ENCODE measurements at regions not wholly inside any gene's neighbourhood (a gene's known extent, or its start where the extent isn't known, plus 50 kb on each side); places are given as distances from the start of the nearest gene placed in this dataset.

- Histone ChIP-seq H3K4me1 (ENCODE audit: control insufficient read depth in 1 of 2, insufficient read depth in 2 of 2, low read length in 2 of 2) (peaks cover 0 to 4% of the 10 kb centered on the region in 2 donors), H3K4me3 (ENCODE audit: low read depth in 1 of 2, low read length in 2 of 2) (no peak overlapping the region), H3K27me3 (ENCODE audit: low read depth, low read length) (no peaks in the 10 kb centered on the region), H3K27ac (ENCODE audit: low read length) (no peak overlapping the region), H3K36me3 (ENCODE audit: control insufficient read depth in 1 of 2, insufficient read depth in 2 of 2, low read length in 2 of 2) (no peaks in the 10 kb centered on the region), H3K9me3 (ENCODE audit: control insufficient read depth in 1 of 2, low read length in 2 of 2) (no peaks in the 10 kb centered on the region)
Observed at GRCh38 chr15:31442226-31442625, 115.6 kb downstream of the KLF13 start.

GRCh38 chr15:31442699-31443111 is 116.1 kb downstream of the KLF13 start:
- no peak overlapping the region for H3K27ac ChIP-seq (ENCODE audit: low read length)
- no peaks in the 10 kb centered on the region for H3K36me3 ChIP-seq (ENCODE audit: control insufficient read depth in 1 of 2, insufficient read depth in 2 of 2, low read length in 2 of 2)
- peaks cover 0 to 4% of the 10 kb centered on the region in 2 donors for H3K4me1 ChIP-seq (ENCODE audit: control insufficient read depth in 1 of 2, insufficient read depth in 2 of 2, low read length in 2 of 2)
- H3K27me3 ChIP-seq (ENCODE audit: low read depth, low read length): no peaks in the 10 kb centered on the region
- H3K4me3 ChIP-seq (ENCODE audit: low read depth in 1 of 2, low read length in 2 of 2): no peak overlapping the region
- H3K9me3 ChIP-seq (ENCODE audit: control insufficient read depth in 1 of 2, low read length in 2 of 2): no peaks in the 10 kb centered on the region

GRCh38 chr15:31444844-31445243 is 118.2 kb downstream of the KLF13 start:
- Histone ChIP-seq H3K4me1 (ENCODE audit: control insufficient read depth in 1 of 2, insufficient read depth in 2 of 2, low read length in 2 of 2) (peaks cover 0 to 4% of the 10 kb centered on the region in 2 donors), H3K4me3 (ENCODE audit: low read depth in 1 of 2, low read length in 2 of 2) (no peak overlapping the region), H3K9me3 (ENCODE audit: control insufficient read depth in 1 of 2, low read length in 2 of 2) (no peaks in the 10 kb centered on the region), H3K27ac (ENCODE audit: low read length) (no peak overlapping the region), H3K36me3 (ENCODE audit: control insufficient read depth in 1 of 2, insufficient read depth in 2 of 2, low read length in 2 of 2) (no peaks in the 10 kb centered on the region), H3K27me3 (ENCODE audit: low read depth, low read length) (no peaks in the 10 kb centered on the region)

GRCh38 chr15:31446546-31446945 is 119.9 kb downstream of the KLF13 start:
- Histone ChIP-seq H3K27ac (ENCODE audit: low read length) (no peak overlapping the region), H3K9me3 (ENCODE audit: control insufficient read depth in 1 of 2, low read length in 2 of 2) (peaks cover 0 to 5% of the 10 kb centered on the region in 2 donors), H3K4me3 (ENCODE audit: low read depth in 1 of 2, low read length in 2 of 2) (no peak overlapping the region), H3K4me1 (ENCODE audit: control insufficient read depth in 1 of 2, insufficient read depth in 2 of 2, low read length in 2 of 2) (no peaks in the 10 kb centered on the region), H3K27me3 (ENCODE audit: low read depth, low read length) (no peaks in the 10 kb centered on the region), H3K36me3 (ENCODE audit: control insufficient read depth in 1 of 2, insufficient read depth in 2 of 2, low read length in 2 of 2) (no peaks in the 10 kb centered on the region)

- Histone ChIP-seq H3K27ac (ENCODE audit: low read length) (no peak overlapping the region), H3K9me3 (ENCODE audit: control insufficient read depth in 1 of 2, low read length in 2 of 2) (peaks cover 0 to 5% of the 10 kb centered on the region in 2 donors), H3K36me3 (ENCODE audit: control insufficient read depth in 1 of 2, insufficient read depth in 2 of 2, low read length in 2 of 2) (no peaks in the 10 kb centered on the region), H3K4me1 (ENCODE audit: control insufficient read depth in 1 of 2, insufficient read depth in 2 of 2, low read length in 2 of 2) (no peaks in the 10 kb centered on the region), H3K4me3 (ENCODE audit: low read depth in 1 of 2, low read length in 2 of 2) (no peak overlapping the region), H3K27me3 (ENCODE audit: low read depth, low read length) (no peaks in the 10 kb centered on the region)
Observed at GRCh38 chr15:31447931-31448634, 121.4 kb downstream of the KLF13 start.

- Histone ChIP-seq H3K9me3 (ENCODE audit: control insufficient read depth in 1 of 2, low read length in 2 of 2) (peaks cover 0 to 5% of the 10 kb centered on the region in 2 donors), H3K27me3 (ENCODE audit: low read depth, low read length) (no peaks in the 10 kb centered on the region), H3K36me3 (ENCODE audit: control insufficient read depth in 1 of 2, insufficient read depth in 2 of 2, low read length in 2 of 2) (no peaks in the 10 kb centered on the region), H3K4me1 (ENCODE audit: control insufficient read depth in 1 of 2, insufficient read depth in 2 of 2, low read length in 2 of 2) (no peaks in the 10 kb centered on the region), H3K4me3 (ENCODE audit: low read depth in 1 of 2, low read length in 2 of 2) (no peak overlapping the region), H3K27ac (ENCODE audit: low read length) (no peak overlapping the region)
Observed at GRCh38 chr15:31448635-31448979, 122.0 kb downstream of the KLF13 start.

GRCh38 chr15:31452595-31453557 is 126.2 kb downstream of the KLF13 start:
- Histone ChIP-seq H3K36me3 (ENCODE audit: control insufficient read depth in 1 of 2, insufficient read depth in 2 of 2, low read length in 2 of 2) (no peaks in the 10 kb centered on the region), H3K4me1 (ENCODE audit: control insufficient read depth in 1 of 2, insufficient read depth in 2 of 2, low read length in 2 of 2) (no peaks in the 10 kb centered on the region), H3K4me3 (ENCODE audit: low read depth in 1 of 2, low read length in 2 of 2) (no peak overlapping the region), H3K27ac (ENCODE audit: low read length) (no peak overlapping the region), H3K9me3 (ENCODE audit: control insufficient read depth in 1 of 2, low read length in 2 of 2) (peaks cover 0 to 5% of the 10 kb centered on the region in 2 donors), H3K27me3 (ENCODE audit: low read depth, low read length) (no peaks in the 10 kb centered on the region)

- no peaks in the 10 kb centered on the region for H3K27me3 ChIP-seq (ENCODE audit: low read depth, low read length)
- no peaks in the 10 kb centered on the region for H3K4me1 ChIP-seq (ENCODE audit: control insufficient read depth in 1 of 2, insufficient read depth in 2 of 2, low read length in 2 of 2)
- no peaks in the 10 kb centered on the region for H3K36me3 ChIP-seq (ENCODE audit: control insufficient read depth in 1 of 2, insufficient read depth in 2 of 2, low read length in 2 of 2)
- H3K27ac ChIP-seq (ENCODE audit: low read length): no peak overlapping the region
- H3K9me3 ChIP-seq (ENCODE audit: control insufficient read depth in 1 of 2, low read length in 2 of 2): peaks cover 0 to 5% of the 10 kb centered on the region in 2 donors
- H3K4me3 ChIP-seq (ENCODE audit: low read depth in 1 of 2, low read length in 2 of 2): no peak overlapping the region
Observed at GRCh38 chr15:31453558-31454318, 127.1 kb downstream of the KLF13 start.

GRCh38 chr15:31455499-31455898 is 128.9 kb downstream of the KLF13 start:
- Histone ChIP-seq H3K4me1 (ENCODE audit: control insufficient read depth in 1 of 2, insufficient read depth in 2 of 2, low read length in 2 of 2) (no peaks in the 10 kb centered on the region), H3K27ac (ENCODE audit: low read length) (no peak overlapping the region), H3K27me3 (ENCODE audit: low read depth, low read length) (no peaks in the 10 kb centered on the region), H3K4me3 (ENCODE audit: low read depth in 1 of 2, low read length in 2 of 2) (no peak overlapping the region), H3K36me3 (ENCODE audit: control insufficient read depth in 1 of 2, insufficient read depth in 2 of 2, low read length in 2 of 2) (no peaks in the 10 kb centered on the region), H3K9me3 (ENCODE audit: control insufficient read depth in 1 of 2, low read length in 2 of 2) (peaks cover 0 to 5% of the 10 kb centered on the region in 2 donors)

GRCh38 chr15:31456354-31457060 is 129.9 kb downstream of the KLF13 start:
- Histone ChIP-seq H3K27ac (ENCODE audit: low read length) (no peak overlapping the region), H3K9me3 (ENCODE audit: control insufficient read depth in 1 of 2, low read length in 2 of 2) (no peaks in the 10 kb centered on the region), H3K4me1 (ENCODE audit: control insufficient read depth in 1 of 2, insufficient read depth in 2 of 2, low read length in 2 of 2) (no peaks in the 10 kb centered on the region), H3K27me3 (ENCODE audit: low read depth, low read length) (no peaks in the 10 kb centered on the region), H3K4me3 (ENCODE audit: low read depth in 1 of 2, low read length in 2 of 2) (no peak overlapping the region), H3K36me3 (ENCODE audit: control insufficient read depth in 1 of 2, insufficient read depth in 2 of 2, low read length in 2 of 2) (no peaks in the 10 kb centered on the region)

Data from muscle layer of duodenum (tissue), 2 donors.